ENCODE measurements at regions not wholly inside any gene's neighbourhood (a gene's known extent, or its start where the extent isn't known, plus 50 kb on each side); places are given as distances from the start of the nearest gene placed in this dataset.
"Not testable (repeated sequence)": the region's sequence is repeated elsewhere in the genome, so short reads cannot be mapped to it uniquely, and the experiment has no call there.

GRCh38 chr7:136293272-136293671, 316.1 kb upstream of the MTPN start:
- ATAC-seq (ENCODE audit: poor library complexity) (no peak), DNase-seq (no peak)
- intact Hi-C loops (cut with DNase I): no loop called here

- DNase-seq: no peak
- intact Hi-C loops (cut with DNase I): no loop called here
- ATAC-seq (ENCODE audit: poor library complexity): no peak
Measured at GRCh38 chr7:136292365-136292764, 315.2 kb upstream of the MTPN start.

- ATAC-seq (ENCODE audit: poor library complexity): no peak
- intact Hi-C loops (cut with DNase I): no loop called here
Measured at GRCh38 chr7:136290351-136290750, 313.2 kb upstream of the MTPN start.

GRCh38 chr7:136278057-136278456, 300.9 kb upstream of the MTPN start:
- ATAC-seq (ENCODE audit: poor library complexity) (no peak), DNase-seq (no peak)
- intact Hi-C loops (cut with DNase I): no loop called here

More at GRCh38 chr7:136290351-136290750, 313.2 kb upstream of the MTPN start:
- DNase-seq: no peak

- intact Hi-C loops (cut with DNase I): no loop called here
- no peak for DNase-seq
- ATAC-seq (ENCODE audit: poor library complexity): no peak
Measured at GRCh38 chr7:136275794-136276193, 298.6 kb upstream of the MTPN start.

GRCh38 chr7:136274636-136275345, 297.6 kb upstream of the MTPN start:
- ATAC-seq (ENCODE audit: poor library complexity) (no peak), DNase-seq (no peak)
- intact Hi-C loops (cut with DNase I): no loop called here

GRCh38 chr7:136272934-136273333, 295.8 kb upstream of the MTPN start:
- no peak for DNase-seq
- no peak for ATAC-seq (ENCODE audit: poor library complexity)
- intact Hi-C loops (cut with DNase I): no loop called here

GRCh38 chr7:136267822-136268221, 290.7 kb upstream of the MTPN start:
- intact Hi-C loops (cut with DNase I): no loop called here
- DNase-seq (no peak), ATAC-seq (ENCODE audit: poor library complexity) (no peak)

- DNase-seq (no peak), ATAC-seq (ENCODE audit: poor library complexity) (no peak)
- intact Hi-C loops (cut with DNase I): no loop called here
Measured at GRCh38 chr7:136266457-136266856, 289.3 kb upstream of the MTPN start.

GRCh38 chr7:136264304-136264703, 287.1 kb upstream of the MTPN start:
- ATAC-seq (ENCODE audit: poor library complexity); intact Hi-C loops (cut with DNase I); DNase-seq: not testable (repeated sequence)

- ATAC-seq (ENCODE audit: poor library complexity); DNase-seq; intact Hi-C loops (cut with DNase I): not testable (repeated sequence)
Measured at GRCh38 chr7:136263112-136263860, 286.1 kb upstream of the MTPN start.

- intact Hi-C loops (cut with DNase I); ATAC-seq (ENCODE audit: poor library complexity); DNase-seq: not testable (repeated sequence)
Measured at GRCh38 chr7:136260591-136260990, 283.4 kb upstream of the MTPN start.

- DNase-seq (no peak), ATAC-seq (ENCODE audit: poor library complexity) (no peak)
- intact Hi-C loops (cut with DNase I): no loop called here
Measured at GRCh38 chr7:136259074-136259473, 281.9 kb upstream of the MTPN start.

GRCh38 chr7:136256491-136256890, 279.3 kb upstream of the MTPN start:
- DNase-seq (no peak), ATAC-seq (ENCODE audit: poor library complexity) (no peak)
- intact Hi-C loops (cut with DNase I): no loop called here

- intact Hi-C loops (cut with DNase I): no loop called here
- DNase-seq: no peak
Measured at GRCh38 chr7:136254148-136254547, 277.0 kb upstream of the MTPN start.

GRCh38 chr7:136251826-136252225, 274.7 kb upstream of the MTPN start:
- ATAC-seq (ENCODE audit: poor library complexity) (no peak), DNase-seq (no peak)
- intact Hi-C loops (cut with DNase I): no loop called here

More at GRCh38 chr7:136254148-136254547, 277.0 kb upstream of the MTPN start:
- ATAC-seq (ENCODE audit: poor library complexity): no peak

GRCh38 chr7:136247211-136247610, 270.1 kb upstream of the MTPN start:
- ATAC-seq (ENCODE audit: poor library complexity): no peak
- no peak for DNase-seq
- intact Hi-C loops (cut with DNase I): no loop called here

- no peak for ATAC-seq (ENCODE audit: poor library complexity)
- intact Hi-C loops (cut with DNase I): no loop called here
- DNase-seq: no peak
Measured at GRCh38 chr7:136245327-136246004, 268.3 kb upstream of the MTPN start.

- intact Hi-C loops (cut with DNase I): no loop called here
- ATAC-seq (ENCODE audit: poor library complexity): no peak
- DNase-seq: no peak
Measured at GRCh38 chr7:136234040-136234439, 256.9 kb upstream of the MTPN start.

GRCh38 chr7:136230210-136230609, 253.1 kb upstream of the MTPN start:
- no peak for DNase-seq
- intact Hi-C loops (cut with DNase I): no loop called here

More at GRCh38 chr7:136230210-136230609, 253.1 kb upstream of the MTPN start:
- ATAC-seq (ENCODE audit: poor library complexity): no peak
